SK-N-SH treated with all-trans-retinoic acid at 6 μM for 48 hours (cell line): ENCODE measurements at regions not wholly inside any gene's neighbourhood (a gene's known extent, or its start where the extent isn't known, plus 50 kb on each side); places are given as distances from the start of the nearest gene placed in this dataset.

ENCODE experiments used
- ARNTL ChIP-seq: fragments of 450-650 bp; formaldehyde crosslinking; IDR thresholded peaks from 2 replicates; pipeline ENCODE4 v1.5.0; 2020; ENCODE audit warnings: low read depth, mild to moderate bottlenecking, moderate library complexity, borderline replicate concordance
- CSDC2 ChIP-seq: fragments of 250-450 bp; sonication (Bioruptor Pico); IDR thresholded peaks from 2 replicates; pipeline ENCODE4 v1.5.0; 2020; ENCODE audit warnings: mild to moderate bottlenecking, moderate library complexity
- GLIS3 ChIP-seq: fragments of 250-450 bp; sonication (Bioruptor Pico); IDR thresholded peaks from 2 replicates; pipeline ENCODE4 v1.5.0; 2020; ENCODE audit warnings: mild to moderate bottlenecking, moderate library complexity
- PATZ1 ChIP-seq: fragments of 250-450 bp; sonication (Bioruptor Pico); IDR thresholded peaks from 2 replicates; pipeline ENCODE4 v1.8.0; 2020; ENCODE audit warnings: mild to moderate bottlenecking, moderate library complexity, borderline replicate concordance
- POU6F1 ChIP-seq: fragments of 250-450 bp; sonication (Bioruptor Pico); IDR thresholded peaks from 2 replicates; pipeline ENCODE4 v1.8.0; 2021; ENCODE audit warnings: low read depth, mild to moderate bottlenecking, moderate library complexity, borderline replicate concordance
- PPARA ChIP-seq: fragments of 250-450 bp; sonication (Bioruptor Pico); IDR thresholded peaks from 2 replicates; pipeline ENCODE4 v1.5.0; 2020; ENCODE audit warnings: mild to moderate bottlenecking, borderline replicate concordance
- RARB ChIP-seq: fragments of 250-450 bp; sonication (Bioruptor Pico); IDR thresholded peaks from 2 replicates; pipeline ENCODE4 v1.8.0; 2021; ENCODE audit warnings: mild to moderate bottlenecking, moderate library complexity
- TCF4 ChIP-seq: fragments of 250-450 bp; sonication (Bioruptor Pico); IDR thresholded peaks from 2 replicates; pipeline ENCODE4 v1.8.0; 2021; ENCODE audit warnings: mild to moderate bottlenecking, moderate library complexity, borderline replicate concordance
- TOX ChIP-seq: fragments of 250-450 bp; sonication (Bioruptor Pico); IDR thresholded peaks from 2 replicates; pipeline ENCODE4 v1.8.0; 2021; ENCODE audit warnings: mild to moderate bottlenecking, moderate library complexity, borderline replicate concordance
- TSHZ2 ChIP-seq: fragments of 250-450 bp; sonication (Bioruptor Pico); IDR thresholded peaks from 2 replicates; pipeline ENCODE4 v1.5.0; 2020; ENCODE audit warnings: mild to moderate bottlenecking, moderate library complexity
- ZFP3 ChIP-seq: fragments of 250-450 bp; sonication (Bioruptor Pico); IDR thresholded peaks from 2 replicates; pipeline ENCODE4 v1.5.0; 2020; ENCODE audit warnings: mild to moderate bottlenecking, moderate library complexity
- ZFP30 ChIP-seq: fragments of 450-650 bp; formaldehyde crosslinking; IDR thresholded peaks from 2 replicates; pipeline ENCODE4 v1.5.0; 2022; ENCODE audit warnings: mild to moderate bottlenecking, moderate library complexity
- ZNF8 ChIP-seq: fragments of 450-650 bp; formaldehyde crosslinking; IDR thresholded peaks from 2 replicates; pipeline ENCODE4 v1.5.0; 2020; ENCODE audit warnings: mild to moderate bottlenecking, moderate library complexity

- TF ChIP-seq GLIS3 (CRISPR knock-in tag) (no peak), ZFP3 (CRISPR knock-in tag) (no peak), CSDC2 (no peak), RARB (CRISPR knock-in tag) (no peak), TOX (CRISPR knock-in tag) (no peak), POU6F1 (CRISPR knock-in tag) (no peak), ZNF8 (CRISPR knock-in tag) (no peak), PATZ1 (CRISPR knock-in tag) (no peak), TCF4 (CRISPR knock-in tag) (no peak), TSHZ2 (CRISPR knock-in tag) (no peak), ARNTL (CRISPR knock-in tag) (no peak), PPARA (CRISPR knock-in tag) (no peak), ZFP30 (CRISPR knock-in tag) (no peak)
Observed at GRCh38 chr10:130792096-130792845, 519.2 kb downstream of the TCERG1L start.
